GM12878 (cell line): ENCODE measurements at regions not wholly inside any gene's neighbourhood (a gene's known extent, or its start where the extent isn't known, plus 50 kb on each side); places are given as distances from the start of the nearest gene placed in this dataset.

Experiments used
- ATAC-seq: fragments of 200-7000 bp; cut with Tn5 transposase; 3 replicates; pipeline ENCODE4 v1.9.1; 2020; ENCODE audit warnings: mild to moderate bottlenecking, moderate library complexity
- BruUV-seq: library from RNA; stranded (reverse); fragments of 400-500 nt; replicated peaks from 2 replicates; lab custom pipeline; 2021; lab: Mats Ljungman, UMichigan
- CTCF ChIA-PET: fragments of 300-600 bp; sonication (Branson Sonifier 250); formaldehyde crosslinking; extraction: SDS; loops from one replicate; lab custom pipeline; 2021; ENCODE audit warnings: inconsistent platforms; lab: Yijun Ruan, JAX
- POLR2A ChIA-PET: fragments of 350-600 bp; formaldehyde crosslinking; extraction: SDS; loops from one replicate; lab custom pipeline; 2021; ENCODE audit warnings: inconsistent platforms; lab: Charles Lee
- RAD21 ChIA-PET: fragments of 300-600 bp; sonication (Branson Sonifier 250); formaldehyde crosslinking; loops from one replicate; lab custom pipeline; 2023; ENCODE audit warnings: antibody characterized with exemption; ENCODE audit not compliant: unreplicated experiment; lab: Charles Lee
- SMC1A ChIA-PET: fragments of 300-600 bp; sonication (Branson Sonifier 250); formaldehyde crosslinking; loops from one replicate; lab custom pipeline; 2023; ENCODE audit not compliant: unreplicated experiment, uncharacterized antibody; lab: Charles Lee
- DNase-seq: peaks from one replicate; pipeline ENCODE4 v3.0.0-alpha.2; 2011; ENCODE audit warnings: low read depth, low spot score
- FAIRE-seq: peaks from 3 replicates; lab custom pipeline; 2011; peaks lifted over from hg19 to GRCh38; lab: Jason Lieb, UNC
- H2AFZ ChIP-seq: 2 replicates; pipeline ENCODE4 v1.6.0; 2011; ENCODE audit warnings: low read depth, low read length, control low read depth; ENCODE audit not compliant: control insufficient read depth
- H3K27ac ChIP-seq: 2 replicates; pipeline ENCODE4 v1.5.1; 2011; ENCODE audit warnings: control low read depth; ENCODE audit not compliant: control insufficient read depth, insufficient read depth
- H3K27me3 ChIP-seq, 2 experiments: replicated peaks in 1 of 2; 2 replicates each; pipeline versions ENCODE4 v1.6.0 to v1.6.1; 2011; ENCODE audit warnings: low read length in 1 of 2; ENCODE audit not compliant: control insufficient read depth in 2 of 2, insufficient read depth in 2 of 2
- H3K36me3 ChIP-seq, 2 experiments: 2 replicates each; pipeline ENCODE4 v1.5.1; 2011; ENCODE audit warnings: low read length in 1 of 2; ENCODE audit not compliant: control insufficient read depth in 2 of 2, insufficient read depth in 2 of 2
- H3K4me1 ChIP-seq: 2 replicates; pipeline ENCODE4 v1.6.1; 2011; ENCODE audit warnings: mild to moderate bottlenecking, low read length, moderate library complexity, mixed read lengths; ENCODE audit not compliant: control insufficient read depth, insufficient read depth
- H3K4me2 ChIP-seq: 2 replicates; pipeline ENCODE4 v1.6.0; 2011; ENCODE audit warnings: control low read depth; ENCODE audit not compliant: control insufficient read depth, insufficient read depth
- H3K4me3 ChIP-seq: fragments of 200-600 bp; sonication (generic); 2 replicates; pipeline ENCODE4 v1.5.1; 2016
- H3K79me2 ChIP-seq: 2 replicates; pipeline ENCODE4 v1.6.0; 2011; ENCODE audit warnings: low read length; ENCODE audit not compliant: control insufficient read depth, insufficient read depth
- H3K9ac ChIP-seq: 2 replicates; pipeline ENCODE4 v1.8.0; 2011; ENCODE audit warnings: low read length, control low read depth, mixed read lengths; ENCODE audit not compliant: control insufficient read depth, insufficient read depth
- H3K9me3 ChIP-seq: replicated peaks from 3 replicates; pipeline ENCODE4 v1.5.1; 2011; ENCODE audit warnings: mild to moderate bottlenecking, low read length; ENCODE audit not compliant: control insufficient read depth, insufficient read depth
- H4K20me1 ChIP-seq: 2 replicates; pipeline ENCODE4 v1.6.0; 2011; ENCODE audit not compliant: control insufficient read depth, insufficient read depth
- CREM ChIP-seq: IDR thresholded peaks from 2 replicates; pipeline ENCODE4 v1.6.1; 2014; ENCODE audit warnings: antibody characterized with exemption, low read depth
- FOXM1 ChIP-seq: IDR thresholded peaks from 2 replicates; pipeline ENCODE4 v1.6.1; 2012; ENCODE audit warnings: low read depth, mild to moderate bottlenecking, inconsistent platforms, low read length, moderate library complexity
- IKZF2 ChIP-seq, 2 experiments: fragments of 450-650 bp; IDR thresholded peaks; 2 replicates each; pipeline ENCODE4 v1.6.1; 2017; ENCODE audit warnings: mild to moderate bottlenecking in 2 of 2, moderate library complexity in 2 of 2
- NFXL1 ChIP-seq: fragments of 450-650 bp; IDR thresholded peaks from 2 replicates; pipeline ENCODE4 v1.6.1; 2017; ENCODE audit warnings: antibody characterized with exemption, mild to moderate bottlenecking, borderline replicate concordance
- RCOR1 ChIP-seq: conservative IDR thresholded peaks from 2 replicates; pipeline ENCODE4 v1.6.1; 2012; ENCODE audit warnings: low read depth, low read length, improper control_type of control experiment
- RFX5 ChIP-seq: IDR thresholded peaks from 2 replicates; pipeline ENCODE4 v1.6.1; 2011; ENCODE audit warnings: low read depth, low read length, improper control_type of control experiment
- SMARCA5 ChIP-seq: fragments of 450-650 bp; IDR thresholded peaks from 2 replicates; pipeline ENCODE4 v1.6.1; 2017; ENCODE audit warnings: mild to moderate bottlenecking
- SRF ChIP-seq, 2 experiments: IDR thresholded peaks; 2 replicates each; pipeline ENCODE4 v1.6.1; 2011; ENCODE audit warnings: low read depth in 2 of 2, low read length in 2 of 2, mild to moderate bottlenecking in 1 of 2, moderate library complexity in 1 of 2
- WGBS: methylation state at CpG from one replicate; pipeline ENCODE4 v1.1.6; 2016; ENCODE audit warnings: low lambda C conversion rate; ENCODE audit not compliant: insufficient replicate concordance, insufficient coverage; ENCODE audit errors: missing lambda C conversion rate; 5-methylcytosine and 5-hydroxymethylcytosine counted together
- in situ Hi-C: fragments of 300-500 bp; cut with MboI; formaldehyde crosslinking; loops from 9 replicates; pipeline ENCODE4 v1.14.3; 2018; ENCODE audit warnings: mixed read lengths
- intact Hi-C: fragments of 100-400 bp; cut with micrococcal nuclease; formaldehyde crosslinking; loops from one replicate; pipeline ENCODE4 v1.14.2; 2022; ENCODE audit not compliant: unreplicated experiment
- TF ChIP-seq, protein P1 (sequence below): fragments of 450-650 bp; formaldehyde crosslinking; IDR thresholded peaks from 2 replicates; pipeline ENCODE4 v1.5.0; 2022; ENCODE audit warnings: mild to moderate bottlenecking, missing genetic modification characterization
- TF ChIP-seq, protein P2 (sequence below): IDR thresholded peaks from 2 replicates; pipeline ENCODE4 v1.6.1; 2012; ENCODE audit warnings: low read length, inconsistent platforms

DNA sequence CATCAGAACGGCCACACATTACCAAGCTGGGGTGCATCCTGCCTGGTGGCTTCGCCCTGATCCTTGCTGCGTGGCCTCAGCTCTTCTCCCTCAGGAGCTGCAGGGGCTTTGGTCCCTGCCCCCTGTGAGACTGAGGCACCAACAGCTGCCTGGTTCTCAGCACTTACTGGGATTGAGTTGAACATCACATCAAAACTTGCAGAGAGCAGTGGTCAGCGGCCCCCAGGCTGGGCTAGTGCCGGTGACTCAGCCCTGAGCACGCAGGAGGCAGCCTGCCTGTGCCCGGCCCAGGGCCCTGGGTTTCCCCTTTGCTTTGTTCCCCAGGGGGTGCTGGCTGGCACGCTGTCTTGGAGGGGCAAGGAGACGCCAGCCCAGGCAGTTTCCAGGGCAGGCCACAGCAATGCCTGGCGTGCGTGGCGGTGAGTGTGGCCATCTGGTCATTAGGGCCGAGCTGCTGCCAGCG lies 63.3 kb downstream of the DLL1 start:
- Histone ChIP-seq H2AFZ (no peak overlapping the region), H3K9ac (no peak overlapping the region), H3K4me2 (no peak overlapping the region), H3K9me3 (no peaks in the 10 kb centered on the region), H3K27ac (no peak overlapping the region), H3K4me3 (no peak overlapping the region), H4K20me1 (0 out of 2 replicates have a peak, but pooled peaks cover 2% of the 10 kb centered on the region), H3K79me2 (no peaks in the 10 kb centered on the region), H3K4me1 (no peaks in the 10 kb centered on the region), H3K36me3 (no peaks in the 10 kb centered on the region), H3K27me3 (no peaks in the 10 kb centered on the region)
- RAD21 ChIA-PET, result no interaction called here
- CTCF ChIA-PET, result no interaction called here
- SMC1A ChIA-PET, result no interaction called here
- no peak for ATAC-seq
- TF ChIP-seq CREM (no peak), SMARCA5 (no peak), RCOR1 (no peak), IKZF2 (IDR thresholded peaks at IDR 0.05) (no peak), RFX5 (no peak), NFXL1 (no peak), SRF (IDR thresholded peaks at IDR 0.05; ENCODE audit: low read depth in 2 of 2, low read length in 2 of 2) (no peak), FOXM1 (no peak)
- TF ChIP-seq, protein P1, sequence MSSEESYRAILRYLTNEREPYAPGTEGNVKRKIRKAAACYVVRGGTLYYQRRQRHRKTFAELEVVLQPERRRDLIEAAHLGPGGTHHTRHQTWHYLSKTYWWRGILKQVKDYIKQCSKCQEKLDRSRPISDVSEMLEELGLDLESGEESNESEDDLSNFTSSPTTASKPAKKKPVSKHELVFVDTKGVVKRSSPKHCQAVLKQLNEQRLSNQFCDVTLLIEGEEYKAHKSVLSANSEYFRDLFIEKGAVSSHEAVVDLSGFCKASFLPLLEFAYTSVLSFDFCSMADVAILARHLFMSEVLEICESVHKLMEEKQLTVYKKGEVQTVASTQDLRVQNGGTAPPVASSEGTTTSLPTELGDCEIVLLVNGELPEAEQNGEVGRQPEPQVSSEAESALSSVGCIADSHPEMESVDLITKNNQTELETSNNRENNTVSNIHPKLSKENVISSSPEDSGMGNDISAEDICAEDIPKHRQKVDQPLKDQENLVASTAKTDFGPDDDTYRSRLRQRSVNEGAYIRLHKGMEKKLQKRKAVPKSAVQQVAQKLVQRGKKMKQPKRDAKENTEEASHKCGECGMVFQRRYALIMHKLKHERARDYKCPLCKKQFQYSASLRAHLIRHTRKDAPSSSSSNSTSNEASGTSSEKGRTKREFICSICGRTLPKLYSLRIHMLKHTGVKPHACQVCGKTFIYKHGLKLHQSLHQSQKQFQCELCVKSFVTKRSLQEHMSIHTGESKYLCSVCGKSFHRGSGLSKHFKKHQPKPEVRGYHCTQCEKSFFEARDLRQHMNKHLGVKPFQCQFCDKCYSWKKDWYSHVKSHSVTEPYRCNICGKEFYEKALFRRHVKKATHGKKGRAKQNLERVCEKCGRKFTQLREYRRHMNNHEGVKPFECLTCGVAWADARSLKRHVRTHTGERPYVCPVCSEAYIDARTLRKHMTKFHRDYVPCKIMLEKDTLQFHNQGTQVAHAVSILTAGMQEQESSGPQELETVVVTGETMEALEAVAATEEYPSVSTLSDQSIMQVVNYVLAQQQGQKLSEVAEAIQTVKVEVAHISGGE (CRISPR knock-in tag), result no peak
- TF ChIP-seq, protein P2, sequence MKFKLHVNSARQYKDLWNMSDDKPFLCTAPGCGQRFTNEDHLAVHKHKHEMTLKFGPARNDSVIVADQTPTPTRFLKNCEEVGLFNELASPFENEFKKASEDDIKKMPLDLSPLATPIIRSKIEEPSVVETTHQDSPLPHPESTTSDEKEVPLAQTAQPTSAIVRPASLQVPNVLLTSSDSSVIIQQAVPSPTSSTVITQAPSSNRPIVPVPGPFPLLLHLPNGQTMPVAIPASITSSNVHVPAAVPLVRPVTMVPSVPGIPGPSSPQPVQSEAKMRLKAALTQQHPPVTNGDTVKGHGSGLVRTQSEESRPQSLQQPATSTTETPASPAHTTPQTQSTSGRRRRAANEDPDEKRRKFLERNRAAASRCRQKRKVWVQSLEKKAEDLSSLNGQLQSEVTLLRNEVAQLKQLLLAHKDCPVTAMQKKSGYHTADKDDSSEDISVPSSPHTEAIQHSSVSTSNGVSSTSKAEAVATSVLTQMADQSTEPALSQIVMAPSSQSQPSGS, result no peak
- WGBS, result 38% methylated on average over 14 of the region's 14 CpGs
- POLR2A ChIA-PET, result no interaction called here
- intact Hi-C loops, result no loop called here
- no TSS peak for BruUV-seq
- no peak for FAIRE-seq
- DNase-seq, result no peak
- in situ Hi-C loops, result no loop called here
